AG10803 (cell line): ENCODE measurements at regions not wholly inside any gene's neighbourhood (a gene's known extent, or its start where the extent isn't known, plus 50 kb on each side); places are given as distances from the start of the nearest gene placed in this dataset.
"Not testable (repeated sequence)": the region's sequence is repeated elsewhere in the genome, so short reads cannot be mapped to it uniquely, and the experiment has no call there.

Source experiments
- DNase-seq: peaks from one replicate; pipeline ENCODE4 v3.0.0; 2010; ENCODE audit warnings: low read depth
- H3K4me3 ChIP-seq: 2 replicates; pipeline ENCODE4 v1.5.1; 2011; ENCODE audit warnings: mild to moderate bottlenecking, low read length, control low read depth
- TF ChIP-seq, protein P1 (sequence below): conservative IDR thresholded peaks from 2 replicates; pipeline ENCODE4 v1.5.1; 2011; ENCODE audit warnings: mild to moderate bottlenecking, low read length, control low read depth, inconsistent platforms

DNA sequence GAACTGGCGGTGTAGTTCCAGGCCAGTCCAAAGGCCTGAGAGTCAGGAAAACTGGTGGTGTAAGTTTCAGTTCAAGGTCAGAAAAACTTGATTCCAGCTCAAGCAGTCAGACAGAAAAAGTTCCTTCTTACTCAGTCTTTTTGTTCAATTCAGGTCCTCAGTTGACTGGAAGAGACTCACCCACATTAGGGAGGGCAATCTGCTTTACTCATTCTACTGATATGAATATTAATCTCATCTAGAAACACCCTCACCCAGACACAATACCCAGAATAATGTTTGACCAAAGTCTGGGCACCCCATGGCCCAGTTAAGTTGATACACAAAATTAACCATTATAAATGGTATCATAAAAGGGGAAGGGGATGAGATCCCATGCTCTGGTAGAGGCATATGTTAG is 50.1 kb upstream of the LTA4H start:
- H3K4me3 ChIP-seq: no peak overlapping the region
- TF ChIP-seq, protein P1, sequence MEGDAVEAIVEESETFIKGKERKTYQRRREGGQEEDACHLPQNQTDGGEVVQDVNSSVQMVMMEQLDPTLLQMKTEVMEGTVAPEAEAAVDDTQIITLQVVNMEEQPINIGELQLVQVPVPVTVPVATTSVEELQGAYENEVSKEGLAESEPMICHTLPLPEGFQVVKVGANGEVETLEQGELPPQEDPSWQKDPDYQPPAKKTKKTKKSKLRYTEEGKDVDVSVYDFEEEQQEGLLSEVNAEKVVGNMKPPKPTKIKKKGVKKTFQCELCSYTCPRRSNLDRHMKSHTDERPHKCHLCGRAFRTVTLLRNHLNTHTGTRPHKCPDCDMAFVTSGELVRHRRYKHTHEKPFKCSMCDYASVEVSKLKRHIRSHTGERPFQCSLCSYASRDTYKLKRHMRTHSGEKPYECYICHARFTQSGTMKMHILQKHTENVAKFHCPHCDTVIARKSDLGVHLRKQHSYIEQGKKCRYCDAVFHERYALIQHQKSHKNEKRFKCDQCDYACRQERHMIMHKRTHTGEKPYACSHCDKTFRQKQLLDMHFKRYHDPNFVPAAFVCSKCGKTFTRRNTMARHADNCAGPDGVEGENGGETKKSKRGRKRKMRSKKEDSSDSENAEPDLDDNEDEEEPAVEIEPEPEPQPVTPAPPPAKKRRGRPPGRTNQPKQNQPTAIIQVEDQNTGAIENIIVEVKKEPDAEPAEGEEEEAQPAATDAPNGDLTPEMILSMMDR: no peak
- DNase-seq: no peak

GRCh38 chr12:96086190-96086589 is 50.8 kb upstream of the LTA4H start:
- DNase-seq, H3K4me3 ChIP-seq: not testable (repeated sequence)

DNA sequence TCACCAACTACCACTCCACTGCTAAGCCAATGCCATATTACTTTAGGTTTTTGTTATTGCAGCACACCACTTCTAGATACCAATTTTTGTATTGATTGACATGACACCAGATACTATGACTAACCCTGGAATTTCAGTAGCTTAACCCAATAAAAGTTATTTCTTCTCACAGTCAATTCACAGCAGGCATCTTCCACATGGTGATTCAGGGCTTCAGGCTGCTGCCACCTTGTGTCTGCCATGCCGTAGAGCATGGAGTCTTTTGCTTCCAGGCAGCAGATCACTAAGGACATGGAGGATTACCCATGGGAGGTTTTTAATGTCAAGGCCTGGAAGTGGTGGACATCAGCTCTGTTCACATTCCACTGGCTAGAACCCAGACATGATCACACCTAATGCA is 56.4 kb upstream of the LTA4H start:
- DNase-seq: no peak

GRCh38 chr12:96093543-96094196 is 58.3 kb upstream of the LTA4H start:
- no peak for DNase-seq
- H3K4me3 ChIP-seq: no peak overlapping the region

More for the DNA sequence above, 56.4 kb upstream of the LTA4H start:
- TF ChIP-seq, protein P1: no peak
- H3K4me3 ChIP-seq: no peak overlapping the region

GRCh38 chr12:96094201-96094600 is 58.8 kb upstream of the LTA4H start:
- DNase-seq: no peak
- TF ChIP-seq, protein P1: no peak

More at GRCh38 chr12:96093543-96094196, 58.3 kb upstream of the LTA4H start:
- TF ChIP-seq, protein P1: no peak

DNA sequence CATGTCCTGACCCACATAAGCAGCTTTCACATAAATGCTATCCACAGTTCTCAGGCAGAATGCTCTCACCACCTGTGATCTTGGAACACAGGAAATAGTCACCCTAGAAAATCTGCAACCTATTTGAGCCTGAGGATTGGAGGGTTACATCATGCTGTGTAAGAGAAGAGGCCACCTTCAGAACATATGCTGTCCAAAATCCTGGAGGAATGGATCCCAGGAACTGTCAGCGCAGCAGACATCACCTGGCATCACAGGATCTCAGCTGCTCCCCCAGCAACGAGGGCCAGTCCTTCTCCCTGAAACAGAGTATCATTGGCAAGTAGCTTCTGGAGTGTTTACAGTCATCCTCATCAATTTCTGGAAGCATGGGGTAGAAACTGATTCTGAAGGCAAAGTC is 63.2 kb upstream of the LTA4H start:
- DNase-seq: no peak
- H3K4me3 ChIP-seq: no peak overlapping the region
- TF ChIP-seq, protein P1: no peak

More at GRCh38 chr12:96094201-96094600, 58.8 kb upstream of the LTA4H start:
- no peak overlapping the region for H3K4me3 ChIP-seq

GRCh38 chr12:96099421-96099820 is 64.0 kb upstream of the LTA4H start:
- no peak for DNase-seq
- H3K4me3 ChIP-seq: no peak overlapping the region
- TF ChIP-seq, protein P1: no peak

DNA sequence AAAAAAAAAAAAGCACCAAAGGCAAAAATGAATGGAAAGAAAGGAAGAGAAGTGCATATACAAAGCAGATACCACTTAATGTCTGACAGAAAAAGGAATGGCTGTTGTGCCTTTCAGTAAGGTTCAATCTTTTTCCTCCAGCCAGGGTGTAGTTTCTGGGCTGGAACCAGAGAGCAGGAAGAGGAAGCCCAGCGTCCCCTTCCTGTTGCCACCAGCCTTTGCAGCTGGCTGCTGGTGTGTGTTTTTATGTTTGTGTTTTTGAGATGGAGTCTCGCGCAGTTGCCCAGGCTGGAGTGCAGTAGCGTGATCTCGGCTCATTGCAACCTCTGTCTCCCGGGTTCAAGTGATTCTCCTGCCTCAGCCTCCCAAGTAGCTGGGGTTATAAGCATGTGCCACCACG is 64.6 kb upstream of the LTA4H start:
- no peak overlapping the region for H3K4me3 ChIP-seq
- DNase-seq: no peak
- TF ChIP-seq, protein P1: no peak
